Fibroblast of lung (primary cell): ENCODE measurements at regions not wholly inside any gene's neighbourhood (a gene's known extent, or its start where the extent isn't known, plus 50 kb on each side); places are given as distances from the start of the nearest gene placed in this dataset.

Experiments
- EZH2 ChIP-seq: IDR thresholded peaks from 2 replicates; pipeline ENCODE4 v1.5.1; 2012; ENCODE audit warnings: low read length, control low read depth, mild to moderate bottlenecking; ENCODE audit errors: missing control alignments
- TF ChIP-seq, protein P1 (sequence below), 2 donors: IDR thresholded peaks in 1 of 2; conservative IDR thresholded peaks in 1 of 2; 1 replicate in 1 of 2; 2 replicates in 1 of 2; pipeline ENCODE4 v1.5.1; 2011 to 2012; ENCODE audit warnings: low read length in 2 of 2, control low read depth in 1 of 2, inconsistent platforms in 1 of 2, low read depth in 1 of 2, mild to moderate bottlenecking in 1 of 2

DNA sequence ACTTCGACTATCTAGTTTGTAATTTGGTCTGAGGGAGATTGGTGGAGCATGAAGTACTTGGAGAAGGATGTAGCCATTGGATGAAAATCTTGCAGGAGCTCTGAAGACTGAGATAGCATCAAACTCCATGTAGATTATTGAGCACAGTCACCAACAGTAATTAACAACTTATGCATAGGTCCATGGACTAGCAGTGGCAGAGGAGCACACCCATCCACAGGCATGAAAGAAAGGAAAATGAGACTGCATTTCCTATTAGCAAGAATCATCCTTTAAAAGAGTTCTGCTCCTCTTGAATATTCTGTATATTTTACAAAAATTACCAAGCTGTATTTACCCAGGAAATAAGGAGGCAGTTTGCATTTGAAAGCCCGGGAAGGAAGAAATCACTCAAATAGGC is 529.4 kb upstream of the ACTRT1 start:
- TF ChIP-seq, protein P1, sequence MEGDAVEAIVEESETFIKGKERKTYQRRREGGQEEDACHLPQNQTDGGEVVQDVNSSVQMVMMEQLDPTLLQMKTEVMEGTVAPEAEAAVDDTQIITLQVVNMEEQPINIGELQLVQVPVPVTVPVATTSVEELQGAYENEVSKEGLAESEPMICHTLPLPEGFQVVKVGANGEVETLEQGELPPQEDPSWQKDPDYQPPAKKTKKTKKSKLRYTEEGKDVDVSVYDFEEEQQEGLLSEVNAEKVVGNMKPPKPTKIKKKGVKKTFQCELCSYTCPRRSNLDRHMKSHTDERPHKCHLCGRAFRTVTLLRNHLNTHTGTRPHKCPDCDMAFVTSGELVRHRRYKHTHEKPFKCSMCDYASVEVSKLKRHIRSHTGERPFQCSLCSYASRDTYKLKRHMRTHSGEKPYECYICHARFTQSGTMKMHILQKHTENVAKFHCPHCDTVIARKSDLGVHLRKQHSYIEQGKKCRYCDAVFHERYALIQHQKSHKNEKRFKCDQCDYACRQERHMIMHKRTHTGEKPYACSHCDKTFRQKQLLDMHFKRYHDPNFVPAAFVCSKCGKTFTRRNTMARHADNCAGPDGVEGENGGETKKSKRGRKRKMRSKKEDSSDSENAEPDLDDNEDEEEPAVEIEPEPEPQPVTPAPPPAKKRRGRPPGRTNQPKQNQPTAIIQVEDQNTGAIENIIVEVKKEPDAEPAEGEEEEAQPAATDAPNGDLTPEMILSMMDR (conservative IDR thresholded peaks at IDR 0.05 in 1 of 2, IDR thresholded peaks at IDR 0.05 in 1 of 2; ENCODE audit: low read depth in 1 of 2, low read length in 2 of 2): no peak
- TF ChIP-seq EZH2: no peak
